ENCODE measurements at regions not wholly inside any gene's neighbourhood (a gene's known extent, or its start where the extent isn't known, plus 50 kb on each side); places are given as distances from the start of the nearest gene placed in this dataset.

DNA sequence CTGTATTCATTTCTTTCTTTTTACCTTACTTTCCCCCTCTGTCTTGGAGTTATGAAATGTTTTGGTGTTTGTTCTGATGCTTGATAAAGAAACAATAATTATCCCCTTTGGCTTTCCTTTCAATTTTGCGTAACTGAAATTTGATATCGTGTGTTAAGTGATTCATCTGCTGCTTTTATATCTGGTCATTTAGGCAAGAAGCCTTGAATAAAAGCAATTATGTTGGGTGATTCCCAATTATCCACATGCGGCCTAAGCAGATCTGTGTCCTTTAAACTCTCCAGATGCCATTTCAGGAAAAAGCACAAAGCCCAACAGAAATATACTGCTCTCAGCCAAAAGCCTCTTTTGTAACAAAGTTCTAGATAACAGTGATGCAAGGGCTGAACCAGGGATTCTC is 92.8 kb downstream of the TAF11L14 start:
- Histone ChIP-seq H3K23ac (ENCODE audit: insufficient read length) (no peak overlapping the region), H3K9ac (replicated peaks in 1 of 4; ENCODE audit: extremely low read depth in 1 of 4, low read depth in 3 of 4, low read length in 3 of 4) (no peak overlapping the region), H2BK12ac (ENCODE audit: low read depth, low read length) (no peak overlapping the region), H3K9me3 (ENCODE audit: insufficient read depth in 2 of 2, low read depth in 1 of 2, low read length in 1 of 2) (no peaks in the 10 kb centered on the region), H3K27me3 (replicated peaks in 1 of 4; ENCODE audit: control insufficient read depth in 3 of 4, extremely low read depth in 1 of 4, insufficient read depth in 3 of 4, low read length in 3 of 4) (no peaks in the 10 kb centered on the region), H3K79me1 (ENCODE audit: low read depth, low read length) (no peaks in the 10 kb centered on the region), H3K27ac (ENCODE audit: low read depth, low read length) (no peak overlapping the region), H2AK5ac (ENCODE audit: low read depth, low read length) (no peak overlapping the region), H2BK5ac (ENCODE audit: low read depth, low read length) (no peak overlapping the region), H4K91ac (replicated peaks; ENCODE audit: insufficient read length, low read length) (no peak overlapping the region), H2BK20ac (ENCODE audit: low read length) (no peak overlapping the region), H3K23me2 (ENCODE audit: low read depth, low read length) (no peaks in the 10 kb centered on the region), H3K79me2 (ENCODE audit: control insufficient read depth in 1 of 2, insufficient read depth in 2 of 2, low read length in 2 of 2) (no peaks in the 10 kb centered on the region), H2AFZ (ENCODE audit: low read length) (no peak overlapping the region; the same call in 1 of the 2 replicates), H2BK15ac (ENCODE audit: low read length) (no peak overlapping the region), H4K5ac (ENCODE audit: insufficient read length, low read depth, low read length) (no peak overlapping the region), H4K20me1 (replicated peaks in 1 of 2; ENCODE audit: control insufficient read depth in 1 of 2, insufficient read depth in 2 of 2, low read length in 2 of 2) (no peaks in the 10 kb centered on the region), H3K4ac (replicated peaks; ENCODE audit: insufficient read length, low read depth, low read length) (no peak overlapping the region), H3K14ac (ENCODE audit: insufficient read length) (no peak overlapping the region), H2BK120ac (replicated peaks; ENCODE audit: low read depth, low read length) (no peak overlapping the region), H4K8ac (ENCODE audit: extremely low read depth, insufficient read depth, low read length) (no peak overlapping the region), H3K4me1 (replicated peaks in 1 of 4; ENCODE audit: control insufficient read depth in 3 of 4, insufficient read depth in 4 of 4, low read length in 3 of 4) (no peaks in the 10 kb centered on the region), H3K36me3 (ENCODE audit: control insufficient read depth in 2 of 4, insufficient read depth in 4 of 4, low read length in 3 of 4) (no peaks in the 10 kb centered on the region), H3K18ac (ENCODE audit: extremely low read depth, low read length) (no peak overlapping the region), H3K4me2 (ENCODE audit: insufficient read depth in 1 of 2, low read depth in 2 of 2, low read length in 2 of 2) (no peak overlapping the region), H3K56ac (replicated peaks; ENCODE audit: insufficient read length, low read depth, low read length) (no peak overlapping the region), H3K4me3 (ENCODE audit: extremely low read depth in 1 of 4, insufficient read depth in 2 of 4, low read depth in 3 of 4, low read length in 4 of 4) (no peak overlapping the region)
- ChIA-PET CTCF (ENCODE audit: partially characterized antibody) (no interaction called here), POLR2A (ENCODE audit: partially characterized antibody) (no interaction called here)
- TF ChIP-seq EP300 (IDR thresholded peaks at IDR 0.05; ENCODE audit: borderline replicate concordance in 1 of 2, low read depth in 2 of 2, low read length in 2 of 2) = no peak
- no peak for TF ChIP-seq CEBPB (IDR thresholded peaks at IDR 0.05; ENCODE audit: low read depth, low read length)
- no peak for TF ChIP-seq RFX5 (IDR thresholded peaks at IDR 0.05; ENCODE audit: borderline replicate concordance, low read depth, low read length)
- no peak for TF ChIP-seq HDAC2 (IDR thresholded peaks at IDR 0.05; ENCODE audit: borderline replicate concordance in 1 of 2, low read depth in 2 of 2, low read length in 2 of 2)
- TF ChIP-seq SIX5 (IDR thresholded peaks at IDR 0.05; ENCODE audit: low read depth, low read length) = no peak
- TF ChIP-seq JUND (IDR thresholded peaks at IDR 0.05; ENCODE audit: low read length) = no peak
- no peak for TF ChIP-seq MAX (IDR thresholded peaks at IDR 0.05)
- TF ChIP-seq ZNF274 (IDR thresholded peaks at IDR 0.05; ENCODE audit: borderline replicate concordance, extremely low read depth, low read length) = no peak
- no peak for TF ChIP-seq KDM1A (IDR thresholded peaks at IDR 0.05; ENCODE audit: borderline replicate concordance, low read length)
- no peak for TF ChIP-seq EGR1 (IDR thresholded peaks at IDR 0.05; ENCODE audit: borderline replicate concordance, low read depth, low read length)
- no peak for FAIRE-seq
- 92% methylated on average over 3 of the region's 3 CpGs; no CpG with 5 or more reads in 1 of the 2 experiments for WGBS, 2 experiments (ENCODE audit: extremely low coverage in 1 of 2, insufficient coverage in 1 of 2, insufficient read length in 1 of 2, insufficient replicate concordance in 2 of 2, low coverage in 1 of 2, low lambda C conversion rate in 2 of 2, missing lambda C conversion rate in 1 of 2)
- no peak for DNase-seq (ENCODE audit: low read depth in 1 of 2, low spot score in 2 of 2)

All from H1 (cell line).